CD1c-positive myeloid dendritic cell (primary cell): ENCODE measurements at regions not wholly inside any gene's neighbourhood (a gene's known extent, or its start where the extent isn't known, plus 50 kb on each side); places are given as distances from the start of the nearest gene placed in this dataset.
"Not testable (repeated sequence)": the region's sequence is repeated elsewhere in the genome, so short reads cannot be mapped to it uniquely, and the experiment has no call there.

Source experiments
- DNase-seq: peaks from one replicate; pipeline ENCODE4 v3.0.0-alpha.2; 2016; ENCODE audit errors: extremely low spot score

GRCh38 chr7:50920031-50920635 lies 137.4 kb upstream of the GRB10 start:
- DNase-seq = no peak

DNA sequence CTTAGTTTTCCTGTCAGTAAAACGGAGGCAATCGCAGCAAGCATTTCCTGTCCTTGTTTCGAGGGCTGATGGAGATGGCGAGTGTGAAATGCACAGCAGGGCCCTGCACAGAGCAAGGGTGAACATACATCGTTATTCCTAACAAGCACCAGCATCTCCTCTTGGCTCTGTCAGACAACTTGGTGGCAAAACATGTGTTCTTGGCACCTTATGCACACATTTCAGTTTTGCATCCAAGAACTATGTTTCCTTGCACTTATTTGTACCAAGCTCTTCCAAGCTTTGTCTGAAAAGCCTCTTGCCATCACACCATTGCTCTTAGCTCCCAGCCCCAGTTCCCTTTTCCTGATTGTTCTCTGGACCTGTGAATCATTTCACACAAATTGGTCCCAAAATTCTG lies 132.9 kb upstream of the GRB10 start:
- no peak for DNase-seq

DNA sequence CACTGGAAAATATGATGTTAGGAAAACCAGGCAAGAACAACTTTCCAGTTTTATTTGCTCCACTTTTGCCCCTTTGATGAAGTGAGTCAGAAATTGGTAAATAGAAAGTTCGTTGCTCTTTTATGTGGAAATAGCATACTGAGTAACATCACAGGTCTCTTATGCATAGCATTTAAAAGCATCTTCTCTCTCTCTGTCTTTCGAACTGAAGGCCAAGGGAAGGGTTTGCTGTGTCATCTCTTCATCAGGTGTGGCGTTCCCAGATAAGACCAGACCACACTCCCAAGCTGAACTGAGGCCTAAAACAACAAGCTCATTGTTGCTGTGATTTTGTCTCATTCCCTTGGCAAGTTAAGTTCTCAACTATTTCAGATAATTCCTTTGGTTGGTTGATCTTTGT lies 131.8 kb upstream of the GRB10 start:
- DNase-seq = no peak

DNA sequence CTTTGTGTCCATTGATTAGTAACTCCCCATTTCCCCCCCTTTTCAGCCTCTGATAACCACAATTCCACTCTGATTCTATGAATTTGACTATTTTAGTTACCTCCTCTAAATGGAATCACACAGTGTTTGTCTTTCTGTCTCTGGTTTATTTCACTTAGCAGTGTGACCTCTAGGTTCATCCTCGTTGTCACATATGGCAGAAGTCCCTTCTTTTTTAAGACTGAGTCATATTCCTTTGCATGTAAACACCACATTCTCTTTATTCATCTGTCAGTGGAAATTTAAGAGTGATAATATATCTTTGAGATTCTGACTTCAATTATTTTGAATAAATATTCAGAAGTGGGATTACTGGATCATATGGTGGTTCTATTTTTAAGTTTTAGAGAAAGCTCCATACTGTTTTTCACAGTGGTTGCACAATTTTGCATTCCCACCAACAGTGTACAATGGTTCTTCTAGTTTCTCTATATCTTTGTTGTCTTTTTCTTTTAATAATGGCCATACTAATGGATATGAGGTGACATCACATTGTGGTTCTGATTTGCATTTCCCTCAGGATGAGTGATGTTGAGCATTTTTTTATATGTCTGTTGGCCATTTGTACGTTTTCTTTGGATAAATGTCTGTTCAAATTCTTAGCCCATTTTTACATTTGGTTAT lies 126.1 kb upstream of the GRB10 start:
- no peak for DNase-seq

DNA sequence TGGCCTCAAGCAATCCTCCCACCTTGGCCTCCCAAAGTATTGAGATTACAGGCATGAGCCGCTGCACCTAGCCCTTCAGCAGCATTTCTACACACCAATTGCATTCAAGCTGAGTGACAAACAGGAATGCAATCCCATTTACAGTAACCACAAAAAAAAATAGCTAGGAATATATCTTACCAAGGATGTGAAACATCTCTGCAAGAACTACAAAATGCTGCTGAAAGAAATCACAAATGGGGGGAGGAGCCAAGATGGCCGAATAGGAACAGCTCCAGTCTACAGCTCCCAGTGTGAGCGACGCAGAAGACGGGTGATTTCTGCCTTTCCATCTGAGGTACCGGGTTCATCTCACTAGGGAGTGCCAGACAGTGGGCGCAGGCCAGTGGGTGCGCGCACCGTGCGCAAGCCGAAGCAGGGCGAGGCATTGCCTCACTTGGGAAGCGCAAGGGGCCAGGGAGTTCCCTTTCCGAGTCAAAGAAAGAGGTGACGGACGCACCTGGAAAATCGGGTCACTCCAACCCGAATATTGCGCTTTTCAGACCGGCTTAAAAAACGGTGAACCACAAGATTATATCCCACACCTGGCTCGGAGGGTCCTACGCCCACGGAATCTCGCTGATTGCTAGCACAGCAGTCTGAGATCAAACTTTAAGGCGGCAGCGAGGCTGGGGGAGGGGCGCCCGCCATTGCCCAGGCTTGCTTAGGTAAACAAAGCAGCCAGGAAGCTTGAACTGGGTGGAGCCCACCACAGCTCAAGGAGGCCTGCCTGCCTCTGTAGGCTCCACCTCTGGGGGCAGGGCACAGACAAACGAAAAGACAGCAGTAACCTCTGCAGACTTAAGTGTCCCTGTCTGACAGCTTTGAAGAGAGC lies 116.1 kb upstream of the GRB10 start:
- not testable (repeated sequence) for DNase-seq

- not testable (repeated sequence) for DNase-seq
Observed at GRCh38 chr7:50887061-50887460, 104.4 kb upstream of the GRB10 start.

GRCh38 chr7:50872437-50872836 lies 89.7 kb upstream of the GRB10 start:
- DNase-seq = no peak

DNA sequence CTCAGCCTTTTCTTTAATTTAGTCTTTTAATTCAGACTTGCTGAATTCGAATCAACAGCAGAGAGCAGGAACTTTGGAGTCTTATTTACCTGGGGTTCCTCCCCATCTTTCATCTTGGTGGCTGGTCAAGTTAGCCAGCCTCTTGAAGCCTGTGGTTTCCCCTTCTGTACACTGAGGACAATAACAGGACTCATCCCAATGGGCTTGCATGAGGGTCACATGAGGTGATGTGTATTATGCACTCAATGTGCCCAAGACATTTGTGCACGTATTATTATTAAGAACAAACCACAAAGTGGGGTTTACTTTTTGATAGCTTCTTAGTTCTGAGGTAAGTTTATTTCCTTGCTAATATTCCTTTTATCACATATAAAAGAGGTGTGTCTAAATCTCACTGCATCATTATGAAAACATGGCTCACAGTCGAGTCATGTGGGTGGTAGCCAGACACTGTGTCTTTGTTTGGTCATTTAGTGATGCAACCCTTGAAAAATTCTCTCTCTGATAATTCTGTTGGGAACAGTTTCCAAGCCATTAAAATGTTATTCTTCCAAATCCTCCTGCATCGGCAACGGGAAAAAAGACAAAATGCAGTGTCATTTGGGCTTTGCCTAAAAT lies 86.5 kb upstream of the GRB10 start:
- DNase-seq = no peak

- DNase-seq = no peak
Observed at GRCh38 chr7:50868426-50869100, 85.9 kb upstream of the GRB10 start.

DNA sequence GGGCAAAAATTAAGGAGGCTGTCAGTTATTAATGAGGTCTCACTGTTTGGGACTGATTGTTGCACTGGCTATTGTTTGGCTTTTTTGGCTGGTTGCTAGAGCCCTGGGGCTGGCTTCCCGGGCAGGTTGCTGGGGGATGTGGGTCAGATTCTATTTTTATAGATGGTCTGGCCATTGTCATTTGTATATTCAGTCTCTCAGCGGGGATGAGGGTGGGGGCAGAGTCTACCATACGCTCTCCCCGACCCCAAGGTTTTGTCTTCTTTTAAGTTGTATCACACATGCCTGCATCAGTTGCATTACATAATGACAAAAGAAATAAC lies 84.3 kb upstream of the GRB10 start:
- DNase-seq = no peak

DNA sequence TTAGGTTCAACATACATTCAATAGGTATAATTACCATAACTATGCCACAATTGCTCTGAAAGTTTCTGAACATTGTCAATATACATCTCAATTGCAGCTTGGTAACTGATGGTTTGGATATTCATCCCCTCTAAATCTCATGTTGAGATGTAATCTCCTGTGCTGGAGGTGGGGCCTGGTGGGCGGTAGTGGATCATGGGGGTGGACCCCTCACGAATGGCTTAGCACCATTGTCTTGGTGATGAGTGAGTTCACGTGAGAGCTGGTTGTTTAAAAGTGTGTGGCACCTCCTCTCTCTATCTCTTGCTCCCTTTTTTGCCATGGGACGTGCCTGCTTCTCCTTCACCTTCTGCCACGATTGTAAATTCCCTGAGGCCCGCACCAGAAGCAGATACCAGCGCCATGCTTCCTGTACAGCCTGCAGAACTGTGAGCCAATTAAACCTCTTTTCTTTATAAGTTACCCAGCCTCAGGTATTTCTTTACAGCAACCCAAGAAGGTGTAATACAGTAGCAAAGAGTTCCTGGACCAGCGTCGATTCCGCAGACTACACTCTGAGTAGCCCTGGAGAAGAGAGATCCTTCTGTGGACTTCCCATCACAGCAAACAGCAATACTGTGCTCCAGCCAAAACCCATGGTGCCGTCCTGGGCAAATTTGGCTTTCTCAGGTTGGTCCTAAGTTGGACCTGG lies 83.8 kb upstream of the GRB10 start:
- DNase-seq = no peak

GRCh38 chr7:50865450-50865849 lies 82.8 kb upstream of the GRB10 start:
- DNase-seq = no peak

GRCh38 chr7:50864694-50865093 lies 82.0 kb upstream of the GRB10 start:
- DNase-seq = no peak

DNA sequence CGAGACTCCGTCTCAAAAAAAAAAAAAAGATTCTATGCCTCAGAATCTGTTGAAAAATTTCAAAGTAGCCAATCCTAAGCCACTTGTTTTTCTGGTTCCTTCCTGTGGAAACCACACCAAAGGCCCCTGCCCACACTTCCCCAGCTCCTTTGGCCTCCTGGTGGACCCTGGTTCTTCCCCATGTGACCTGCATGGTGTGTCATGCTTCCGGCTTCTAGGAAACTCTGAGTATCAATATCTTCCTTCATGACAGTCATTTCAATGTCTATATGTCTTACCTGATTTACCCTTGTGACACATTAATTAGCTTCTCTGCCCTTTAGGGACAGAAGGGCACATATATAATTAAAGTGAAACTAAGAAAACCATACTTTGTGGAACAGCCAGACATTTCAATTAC lies 80.4 kb upstream of the GRB10 start:
- no peak for DNase-seq

- DNase-seq = no peak
Observed at GRCh38 chr7:50862302-50862701, 79.6 kb upstream of the GRB10 start.

- no peak for DNase-seq
Observed at GRCh38 chr7:50860598-50860997, 77.9 kb upstream of the GRB10 start.

DNA sequence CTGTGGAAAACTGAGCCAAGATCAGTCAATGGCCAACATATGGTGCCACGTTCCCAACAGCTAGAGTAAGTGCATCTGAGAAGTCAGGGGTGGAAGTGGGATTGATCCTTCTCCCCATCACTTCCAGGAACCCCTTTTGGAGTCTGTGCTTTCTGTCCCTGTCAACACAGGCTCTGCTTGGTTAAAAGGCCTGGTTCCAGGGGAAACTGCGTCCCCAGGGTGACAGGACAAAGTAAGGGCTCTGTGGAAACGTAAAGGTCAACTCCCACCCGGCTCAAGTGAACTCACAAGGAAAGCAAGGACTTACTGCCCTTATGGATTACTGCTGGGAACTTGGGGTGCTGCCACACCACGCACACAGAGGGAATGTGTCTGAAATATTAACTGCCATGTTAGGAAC lies 77.5 kb upstream of the GRB10 start:
- DNase-seq = no peak

DNA sequence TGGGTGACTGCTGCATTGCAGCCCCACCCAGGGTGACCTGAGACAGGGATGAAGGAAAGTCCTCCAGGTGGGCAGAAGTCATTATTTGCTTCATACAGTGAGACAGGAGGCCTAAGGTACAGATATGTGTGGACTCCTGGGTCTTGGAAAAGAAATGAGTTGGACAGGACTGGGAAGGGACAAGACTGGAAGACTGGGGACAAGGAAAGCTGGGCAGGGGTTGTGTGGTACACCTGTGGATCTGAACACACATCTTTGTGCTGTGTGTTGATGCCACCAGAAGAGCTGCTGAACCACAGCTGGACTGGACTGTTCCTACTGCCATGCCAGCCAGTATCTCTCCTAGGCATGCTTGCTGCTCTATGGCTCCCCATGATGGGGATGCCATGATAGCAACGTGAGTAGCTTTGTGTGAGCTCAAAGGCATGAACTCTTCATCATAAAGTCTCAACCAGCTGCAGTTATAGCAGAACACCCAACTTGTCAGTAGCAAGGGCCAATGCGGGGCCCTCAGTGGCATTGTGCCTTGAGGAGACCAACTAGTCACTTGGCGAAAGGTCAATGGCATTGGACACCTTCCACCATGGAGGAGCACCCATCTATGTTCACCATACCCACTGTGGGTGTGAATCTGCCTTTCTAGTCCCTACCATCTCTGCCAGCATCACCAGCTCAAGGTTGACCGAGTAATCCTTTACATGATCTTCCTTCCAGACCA lies 76.0 kb upstream of the GRB10 start:
- no peak for DNase-seq

DNA sequence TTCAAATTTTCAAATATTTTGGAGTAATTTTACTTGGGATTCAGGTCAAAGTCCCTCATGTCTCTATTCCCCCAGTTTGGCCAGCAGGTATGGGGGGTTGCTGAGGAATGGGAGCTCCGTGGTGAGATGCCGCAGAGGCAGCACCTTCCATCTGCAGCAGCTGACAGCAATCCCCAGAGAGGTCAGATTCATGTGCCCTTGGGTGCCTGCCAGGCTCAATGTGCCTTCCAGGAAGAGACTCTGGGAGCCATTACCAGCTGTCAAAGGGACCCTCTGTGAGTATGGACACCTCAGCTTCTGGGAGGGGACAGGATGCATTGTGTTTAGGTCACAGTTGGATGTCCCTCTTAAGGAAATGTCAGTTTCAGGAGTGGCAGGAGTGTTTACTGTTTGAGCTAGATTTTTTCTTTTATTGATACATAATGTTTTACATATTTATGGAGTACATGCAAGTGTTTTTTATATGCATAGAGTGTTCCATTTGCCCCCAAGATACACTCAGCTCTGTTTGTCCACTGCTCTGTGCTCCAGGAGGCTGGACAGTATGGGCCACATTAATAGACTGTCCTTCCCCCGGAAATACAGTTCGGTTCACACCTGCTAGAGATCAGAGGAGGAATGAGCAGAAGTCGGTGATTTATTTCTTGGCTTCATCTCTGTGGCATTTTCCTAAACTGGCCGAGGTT lies 75.3 kb upstream of the GRB10 start:
- DNase-seq = no peak

DNA sequence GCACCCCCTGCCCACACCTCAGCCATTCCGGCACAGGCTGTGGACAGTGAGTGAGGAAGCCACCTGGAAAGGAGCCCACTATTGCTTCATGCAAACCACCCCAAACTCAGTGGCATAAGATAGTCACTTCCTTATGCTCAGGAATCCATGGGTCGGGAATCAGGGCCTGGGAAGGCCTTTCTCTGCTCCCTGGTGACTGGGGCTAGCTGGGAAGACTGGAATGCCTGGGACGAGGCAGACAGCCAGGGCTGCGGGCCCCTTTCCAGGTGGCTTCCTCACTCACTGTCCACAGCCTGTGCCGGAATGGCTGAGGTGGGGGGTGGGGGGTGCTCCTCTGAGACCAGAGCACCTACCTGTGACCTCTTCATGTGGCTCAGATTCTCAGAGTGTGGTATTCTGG lies 74.1 kb upstream of the GRB10 start:
- no peak for DNase-seq
